Hematopoietic multipotent progenitor cell (in vitro differentiated cells): ENCODE measurements at regions not wholly inside any gene's neighbourhood (a gene's known extent, or its start where the extent isn't known, plus 50 kb on each side); places are given as distances from the start of the nearest gene placed in this dataset.

Experiments
- DNase-seq, 3 donors: peaks; one replicate each; pipeline ENCODE4 v3.0.0-alpha.2; 2011 to 2015; ENCODE audit warnings: low read depth in 2 of 3, low spot score in 2 of 3

DNA sequence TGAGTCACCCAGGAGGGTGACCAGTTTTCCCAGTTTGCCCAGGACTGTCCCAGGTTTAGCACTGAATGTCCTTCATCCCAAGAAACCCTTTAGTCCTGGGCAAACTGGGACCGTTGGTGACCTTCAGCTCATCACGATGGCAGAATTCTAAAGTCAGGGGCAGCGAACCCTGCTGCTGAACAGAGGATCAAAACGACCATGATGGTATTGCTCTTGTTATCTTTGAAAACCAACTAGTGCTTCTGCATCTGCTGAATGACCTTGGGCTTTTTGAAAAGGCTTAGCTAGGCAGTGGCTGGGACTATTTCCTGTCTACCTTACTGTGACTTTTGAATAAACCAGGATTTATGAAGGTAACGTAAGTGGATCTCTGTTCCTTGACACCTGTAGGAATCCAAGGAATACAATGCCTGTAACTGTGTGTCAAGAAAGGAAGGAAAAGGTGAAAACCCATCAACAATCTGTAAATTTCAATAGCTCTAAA is 281.9 kb downstream of the SOX9 start:
- DNase-seq: no peak

DNA sequence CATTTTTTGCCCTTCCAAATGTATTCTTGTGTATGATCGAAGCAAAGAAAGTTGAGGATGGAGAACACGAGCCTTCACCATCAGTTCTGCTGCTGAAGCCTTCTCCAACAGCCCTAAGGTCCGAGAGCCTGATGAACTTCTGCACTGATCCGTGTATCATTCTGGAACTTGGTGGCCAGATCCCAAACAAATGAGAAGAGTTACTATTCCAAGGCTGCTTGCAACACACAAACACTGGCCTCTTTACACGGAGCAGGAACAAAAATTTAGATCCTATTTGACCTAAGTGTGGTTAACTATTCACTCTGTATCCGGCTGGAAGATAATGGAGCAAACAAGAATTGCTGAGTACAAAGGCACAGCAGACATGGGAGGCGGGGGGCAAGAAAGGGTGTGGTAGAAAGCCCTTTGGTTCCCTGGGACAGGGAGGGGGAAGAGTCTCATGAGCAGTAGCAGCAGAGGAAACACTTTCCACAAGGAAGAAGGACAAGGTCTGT is 282.9 kb downstream of the SOX9 start:
- no peak for DNase-seq

GRCh38 chr17:72404872-72405271 is 284.1 kb downstream of the SOX9 start:
- no peak for DNase-seq

DNA sequence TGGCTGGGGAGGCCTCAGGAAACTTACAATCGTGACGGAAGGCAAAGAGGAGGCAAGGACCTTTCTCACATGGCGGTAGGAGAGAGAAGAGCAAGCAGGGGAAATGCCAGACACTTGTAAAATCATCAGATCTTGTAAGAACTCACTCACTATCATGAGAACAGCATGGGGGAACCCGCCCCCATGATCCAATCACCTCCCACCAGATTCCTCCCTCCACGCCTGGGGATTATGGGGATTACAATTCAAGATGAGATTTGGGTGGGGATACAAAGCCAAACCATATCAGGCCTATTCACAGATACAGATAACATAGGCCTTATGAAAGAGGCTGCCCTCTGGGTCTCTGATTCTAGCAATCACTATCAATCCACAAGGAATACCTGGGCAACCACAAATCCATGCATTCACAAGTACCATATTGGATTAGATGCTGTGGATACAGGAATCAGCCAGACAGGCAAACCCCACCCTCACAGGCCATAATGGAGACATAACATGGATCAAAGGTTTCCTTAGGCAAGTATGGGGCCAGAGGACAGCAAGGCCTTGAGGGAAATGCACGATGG is 284.9 kb downstream of the SOX9 start:
- no peak for DNase-seq

DNA sequence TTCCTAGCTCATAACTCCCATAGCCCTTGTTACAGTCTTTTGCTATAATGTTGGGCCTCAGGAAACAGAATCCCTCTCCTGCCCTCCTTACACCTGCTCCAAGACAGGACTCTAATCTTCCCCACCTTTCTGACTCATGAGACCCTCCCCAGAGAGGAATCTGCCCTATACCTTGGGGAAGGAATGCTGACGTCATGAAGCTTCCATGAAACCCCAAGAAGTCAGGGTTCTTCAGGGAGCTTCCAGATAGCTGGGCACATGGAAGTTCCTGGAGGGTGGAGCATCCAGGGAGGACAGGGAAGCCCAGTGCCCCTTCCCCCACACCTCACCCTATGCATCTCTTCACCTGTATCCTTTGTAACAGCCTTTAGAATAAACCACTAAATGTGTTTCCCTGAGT is 285.7 kb downstream of the SOX9 start:
- DNase-seq: no peak

GRCh38 chr17:72407336-72407909 is 286.6 kb downstream of the SOX9 start:
- no peak for DNase-seq

GRCh38 chr17:72407931-72408330 is 287.1 kb downstream of the SOX9 start:
- DNase-seq: no peak

GRCh38 chr17:72408641-72409040 is 287.8 kb downstream of the SOX9 start:
- no peak for DNase-seq

DNA sequence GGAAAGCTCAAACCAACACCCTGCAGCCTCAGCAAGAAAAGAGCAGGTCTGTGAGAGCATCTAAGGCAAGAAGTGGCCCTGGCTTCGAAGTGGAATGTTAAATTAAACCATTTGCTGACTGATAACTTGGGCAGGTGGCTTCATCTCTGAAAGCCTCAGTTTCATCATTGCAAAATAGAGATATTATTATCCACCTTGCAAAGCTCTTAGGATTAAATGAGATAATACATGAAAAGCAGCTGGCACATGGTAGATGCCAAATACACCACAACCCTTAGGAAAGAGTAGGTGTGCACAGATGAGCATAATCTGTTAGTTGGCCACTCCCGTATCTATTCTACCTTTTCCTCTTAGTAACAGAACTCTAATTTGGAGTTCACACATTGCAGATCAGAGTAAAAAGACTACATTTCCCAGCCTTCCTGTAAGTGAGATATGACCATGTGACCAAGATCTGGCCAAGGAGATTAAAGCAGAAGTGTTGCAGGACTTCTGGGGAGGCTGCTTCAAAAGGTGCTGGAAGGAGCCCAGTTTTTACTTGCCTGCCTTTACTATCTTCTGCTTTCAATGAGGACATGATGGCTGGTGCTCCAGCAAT is 288.7 kb downstream of the SOX9 start:
- no peak for DNase-seq

DNA sequence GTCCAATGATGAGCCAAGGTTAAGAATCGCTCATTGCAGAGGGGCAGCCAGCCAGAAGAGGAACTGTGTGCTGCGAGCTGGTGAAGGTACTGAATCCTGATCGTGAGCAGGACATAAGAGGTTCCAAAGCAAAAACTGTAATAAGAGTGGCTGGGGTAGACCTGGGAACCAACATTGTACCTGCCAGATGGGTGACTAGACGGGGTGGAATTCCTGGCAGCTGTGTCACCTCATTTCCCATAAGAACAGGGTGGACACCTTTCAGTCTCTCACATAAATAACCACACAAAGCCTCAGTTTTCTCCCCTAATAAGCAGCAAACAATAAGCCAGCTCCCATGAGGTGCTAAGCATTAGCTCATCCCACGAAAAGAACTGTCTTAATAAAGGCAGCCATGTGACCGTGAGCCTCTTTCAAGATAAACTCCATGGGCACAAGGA is 290.3 kb downstream of the SOX9 start:
- no peak for DNase-seq

GRCh38 chr17:72412650-72413076 is 291.8 kb downstream of the SOX9 start:
- DNase-seq: no peak

GRCh38 chr17:72413077-72414031 is 292.5 kb downstream of the SOX9 start:
- DNase-seq: no peak

DNA sequence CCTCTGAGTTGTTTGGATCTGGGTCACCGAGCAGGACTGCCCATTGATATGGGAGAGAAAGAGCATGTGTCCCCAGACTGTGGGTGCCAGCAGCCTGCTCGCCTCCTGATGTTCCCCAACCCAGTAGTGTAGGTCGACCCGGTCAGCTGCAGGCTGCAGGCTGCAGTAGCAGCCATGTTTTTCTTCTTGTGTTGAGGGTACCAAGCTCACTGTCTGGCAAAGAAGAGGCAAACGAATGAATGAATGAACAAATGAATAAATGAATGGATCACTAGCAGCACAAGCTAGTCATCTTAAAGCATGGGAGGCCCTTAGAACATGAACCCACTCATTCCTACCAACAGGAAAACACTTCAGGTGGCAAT is 293.2 kb downstream of the SOX9 start:
- DNase-seq: no peak

DNA sequence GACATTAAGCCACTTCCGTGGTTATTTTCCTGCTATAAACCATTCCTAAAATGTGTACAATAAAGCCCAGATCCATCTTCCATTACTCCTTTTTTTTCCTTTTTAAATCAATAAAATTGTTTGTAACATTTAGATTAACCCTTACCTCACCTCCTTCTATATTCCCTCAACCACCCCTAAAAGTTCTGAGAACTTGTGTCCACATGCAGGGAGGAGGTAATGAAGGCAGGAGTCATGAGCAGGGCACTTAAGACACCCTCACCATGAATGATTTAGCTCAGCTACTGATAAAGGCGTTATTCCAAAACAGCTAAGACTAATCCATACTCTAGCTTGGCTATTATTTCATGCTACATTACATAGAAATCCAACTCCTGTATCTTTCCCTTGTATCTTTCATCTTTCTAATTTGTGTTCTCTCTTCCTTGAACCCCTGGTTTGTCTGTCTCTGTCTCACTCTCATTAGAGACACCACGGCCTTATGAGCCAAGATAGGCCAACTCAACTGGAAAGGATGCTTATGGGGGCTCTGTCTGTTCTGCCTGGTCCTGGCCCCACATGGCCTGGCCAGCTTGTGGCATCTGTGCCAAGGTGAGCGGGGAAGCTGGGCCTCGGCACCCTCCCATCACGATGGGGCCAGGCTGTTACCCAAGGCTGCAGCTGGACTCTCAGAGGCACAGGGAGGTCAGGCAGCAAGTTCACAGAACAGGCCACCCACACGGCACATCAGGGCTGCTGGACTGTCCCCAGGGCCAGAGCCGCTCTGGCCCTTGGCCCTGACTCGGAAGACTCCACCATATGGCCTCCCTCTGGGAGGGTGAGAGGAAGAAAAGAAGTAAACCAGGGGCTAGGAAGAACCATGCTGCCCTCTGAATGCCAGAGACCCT is 294.4 kb downstream of the SOX9 start:
- no peak for DNase-seq

DNA sequence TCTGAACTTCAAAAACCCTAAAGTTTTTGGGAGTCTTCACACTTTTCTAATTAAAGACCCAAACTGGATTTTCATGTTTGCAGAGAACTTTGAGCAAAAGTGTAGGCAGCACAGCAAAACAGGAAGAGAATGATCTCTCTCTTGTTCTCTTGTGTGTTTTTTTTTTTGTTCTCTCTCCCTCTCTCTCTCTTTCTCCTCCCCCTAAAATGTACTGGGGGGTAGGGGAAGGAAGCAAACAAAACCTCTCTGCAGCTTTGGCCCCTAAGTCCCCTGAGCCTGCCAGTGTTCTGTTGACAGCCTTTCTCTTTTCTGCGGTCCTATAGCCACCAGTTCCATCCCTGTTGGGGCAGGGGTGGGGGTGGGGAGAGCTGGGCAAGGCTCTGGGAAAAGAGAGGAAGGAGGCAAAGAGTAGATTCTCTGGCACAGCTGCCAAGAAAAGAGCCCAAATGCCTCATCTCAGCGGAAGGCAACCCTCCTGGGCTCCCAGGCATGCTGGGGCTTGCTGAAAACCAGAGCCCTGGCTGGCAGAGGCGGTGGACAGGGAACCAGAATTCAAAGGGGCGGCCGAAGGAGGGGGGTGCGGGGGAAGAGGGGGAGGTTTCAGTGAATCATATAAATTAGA is 295.3 kb downstream of the SOX9 start:
- no peak for DNase-seq

DNA sequence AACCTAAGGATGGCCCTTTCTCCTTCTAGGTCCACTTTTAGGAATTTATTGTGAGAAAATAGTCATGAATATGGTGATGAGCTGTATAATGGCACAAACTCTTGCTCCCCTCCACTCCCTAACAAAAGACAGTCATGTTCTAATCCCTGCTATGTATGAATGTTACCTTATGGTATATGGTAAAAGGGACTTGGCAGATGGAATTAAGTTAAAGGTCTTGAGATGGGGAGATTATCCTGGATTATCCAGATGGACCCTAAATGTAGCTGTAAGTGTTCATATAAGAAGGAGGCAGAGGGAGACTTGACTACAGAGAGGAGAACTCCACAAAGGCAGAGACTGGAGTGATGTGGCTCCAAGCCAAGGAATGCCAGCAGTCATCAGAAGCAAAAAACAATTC is 296.1 kb downstream of the SOX9 start:
- DNase-seq: no peak

DNA sequence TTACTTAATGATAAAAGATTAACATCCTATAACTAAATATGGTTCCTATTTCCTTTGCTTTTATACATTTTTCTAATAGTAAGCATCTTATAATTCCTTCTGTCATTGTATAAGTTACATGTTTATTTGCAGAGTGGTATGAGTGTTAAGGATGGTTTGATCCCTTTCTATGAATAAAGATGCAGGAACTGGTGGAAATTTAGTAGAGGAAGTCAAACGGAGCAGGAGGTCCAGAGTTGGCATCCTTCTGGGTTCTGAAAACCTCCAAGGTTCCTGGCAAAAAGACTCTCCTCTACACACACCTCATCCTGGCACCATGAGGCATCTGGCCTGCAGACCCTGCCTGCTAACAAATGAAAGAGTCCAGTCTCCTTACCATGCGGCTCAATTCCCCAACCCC is 296.8 kb downstream of the SOX9 start:
- DNase-seq: no peak

- no peak for DNase-seq
These were observed 299.3 kb downstream of the SOX9 start for GRCh38 chr17:72419866-72420774.

GRCh38 chr17:72420775-72421127 is 299.9 kb downstream of the SOX9 start:
- DNase-seq: no peak
